ENCODE measurements at regions not wholly inside any gene's neighbourhood (a gene's known extent, or its start where the extent isn't known, plus 50 kb on each side); places are given as distances from the start of the nearest gene placed in this dataset.

- no peak for TF ChIP-seq CREB1 (IDR thresholded peaks at IDR 0.05; ENCODE audit: low read depth)
- no peak for TF ChIP-seq ZBTB7A (IDR thresholded peaks at IDR 0.05; ENCODE audit: low read depth)
- TF ChIP-seq YY1 (IDR thresholded peaks at IDR 0.05; ENCODE audit: low read depth): no peak
- TF ChIP-seq RAD21 (IDR thresholded peaks at IDR 0.05; ENCODE audit: low read depth): no peak
- no peak for TF ChIP-seq FOXM1 (IDR thresholded peaks at IDR 0.05; ENCODE audit: borderline replicate concordance, low read depth)
Measured at GRCh38 chr21:18550361-18550760, 146.8 kb upstream of the TMPRSS15 start.
